ENCODE measurements at regions not wholly inside any gene's neighbourhood (a gene's known extent, or its start where the extent isn't known, plus 50 kb on each side); places are given as distances from the start of the nearest gene placed in this dataset.

DNA sequence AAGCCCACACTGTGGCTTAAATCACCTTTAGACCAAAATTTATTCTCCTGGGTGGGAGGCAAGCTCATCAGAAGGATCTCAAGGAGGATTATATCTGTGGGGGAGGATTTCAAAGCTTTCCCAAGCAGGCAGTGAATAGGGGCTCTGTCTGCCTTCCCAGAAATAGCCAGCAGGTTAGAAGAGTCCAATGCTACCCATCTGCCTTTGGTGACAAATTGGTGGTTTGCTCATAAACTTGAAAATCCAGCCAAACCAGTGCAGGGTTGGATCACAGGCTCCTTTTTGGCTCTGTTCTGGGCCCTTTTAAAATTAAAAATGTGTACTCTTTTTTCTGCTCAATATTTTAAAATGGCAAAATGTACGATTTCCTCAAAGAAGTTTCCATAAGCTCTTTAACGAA is 118.9 kb upstream of the ZC3H11B start:
- no peak for DNase-seq (ENCODE audit: low read depth)
- TF ChIP-seq, protein P1, sequence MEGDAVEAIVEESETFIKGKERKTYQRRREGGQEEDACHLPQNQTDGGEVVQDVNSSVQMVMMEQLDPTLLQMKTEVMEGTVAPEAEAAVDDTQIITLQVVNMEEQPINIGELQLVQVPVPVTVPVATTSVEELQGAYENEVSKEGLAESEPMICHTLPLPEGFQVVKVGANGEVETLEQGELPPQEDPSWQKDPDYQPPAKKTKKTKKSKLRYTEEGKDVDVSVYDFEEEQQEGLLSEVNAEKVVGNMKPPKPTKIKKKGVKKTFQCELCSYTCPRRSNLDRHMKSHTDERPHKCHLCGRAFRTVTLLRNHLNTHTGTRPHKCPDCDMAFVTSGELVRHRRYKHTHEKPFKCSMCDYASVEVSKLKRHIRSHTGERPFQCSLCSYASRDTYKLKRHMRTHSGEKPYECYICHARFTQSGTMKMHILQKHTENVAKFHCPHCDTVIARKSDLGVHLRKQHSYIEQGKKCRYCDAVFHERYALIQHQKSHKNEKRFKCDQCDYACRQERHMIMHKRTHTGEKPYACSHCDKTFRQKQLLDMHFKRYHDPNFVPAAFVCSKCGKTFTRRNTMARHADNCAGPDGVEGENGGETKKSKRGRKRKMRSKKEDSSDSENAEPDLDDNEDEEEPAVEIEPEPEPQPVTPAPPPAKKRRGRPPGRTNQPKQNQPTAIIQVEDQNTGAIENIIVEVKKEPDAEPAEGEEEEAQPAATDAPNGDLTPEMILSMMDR (IDR thresholded peaks at IDR 0.05; ENCODE audit: insufficient read depth, low read depth, low read length), result no peak
- H3K4me3 ChIP-seq (ENCODE audit: low read depth, low read length), result no peak overlapping the region

DNA sequence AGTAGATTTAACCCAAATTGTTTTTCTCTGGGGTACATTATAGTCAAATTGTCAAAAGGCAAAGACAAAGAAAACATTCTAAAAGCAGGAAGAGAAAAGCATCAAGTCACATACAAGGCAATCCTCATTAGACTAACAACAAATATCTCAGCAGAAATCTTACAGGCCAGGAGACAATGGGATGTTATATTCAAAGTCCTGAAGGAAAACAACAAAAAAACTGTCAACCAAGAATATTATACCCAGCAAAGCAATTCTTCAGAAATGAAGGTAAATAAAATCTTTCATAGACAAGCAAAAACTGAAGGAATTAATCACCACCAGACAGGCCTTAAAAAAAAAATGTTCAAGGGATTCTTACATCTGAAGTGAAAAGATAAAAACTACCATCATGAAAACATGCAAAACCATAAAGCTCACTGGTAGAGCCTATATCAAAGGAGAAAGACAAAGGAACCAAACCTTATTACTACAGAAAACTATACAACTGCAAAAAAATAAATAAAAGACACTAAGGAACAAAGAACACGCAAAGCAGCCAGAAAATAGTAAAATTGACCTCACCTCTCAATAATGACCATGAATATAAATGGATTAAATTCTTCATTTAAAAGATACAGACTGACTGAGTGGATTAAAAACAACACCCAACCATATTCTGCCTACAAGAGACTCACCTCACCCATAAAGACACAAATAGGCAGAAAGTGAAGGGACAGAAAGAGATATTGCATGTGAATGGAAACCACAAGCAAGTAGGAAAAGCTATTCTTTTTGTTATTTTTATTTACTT is 113.8 kb upstream of the ZC3H11B start:
- no peak overlapping the region for H3K4me3 ChIP-seq (ENCODE audit: low read depth, low read length)
- TF ChIP-seq, protein P1 (IDR thresholded peaks at IDR 0.05; ENCODE audit: insufficient read depth, low read depth, low read length), result no peak
- no peak for DNase-seq (ENCODE audit: low read depth)

DNA sequence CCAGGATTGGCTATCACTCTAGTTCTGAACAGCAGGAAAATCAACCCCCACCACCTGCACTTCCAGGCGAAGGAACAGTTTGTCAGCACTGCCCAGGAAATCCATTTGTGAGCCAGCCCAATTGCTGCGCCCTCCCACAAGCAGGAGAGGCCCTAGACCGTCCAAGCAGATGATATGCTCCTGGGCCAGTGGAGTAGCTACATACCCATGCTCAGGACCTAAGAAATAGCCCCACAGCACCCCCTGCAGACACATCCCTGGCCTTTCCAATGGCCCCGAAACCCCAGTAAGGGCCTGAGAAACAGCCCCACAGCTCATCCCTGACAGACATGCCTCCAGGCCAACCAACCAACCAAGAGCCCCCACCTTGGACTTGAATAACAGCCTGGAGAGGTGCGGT is 111.5 kb upstream of the ZC3H11B start:
- TF ChIP-seq, protein P1 (IDR thresholded peaks at IDR 0.05; ENCODE audit: insufficient read depth, low read depth, low read length), result no peak
- H3K4me3 ChIP-seq (ENCODE audit: low read depth, low read length), result no peak overlapping the region
- DNase-seq (ENCODE audit: low read depth), result no peak

DNA sequence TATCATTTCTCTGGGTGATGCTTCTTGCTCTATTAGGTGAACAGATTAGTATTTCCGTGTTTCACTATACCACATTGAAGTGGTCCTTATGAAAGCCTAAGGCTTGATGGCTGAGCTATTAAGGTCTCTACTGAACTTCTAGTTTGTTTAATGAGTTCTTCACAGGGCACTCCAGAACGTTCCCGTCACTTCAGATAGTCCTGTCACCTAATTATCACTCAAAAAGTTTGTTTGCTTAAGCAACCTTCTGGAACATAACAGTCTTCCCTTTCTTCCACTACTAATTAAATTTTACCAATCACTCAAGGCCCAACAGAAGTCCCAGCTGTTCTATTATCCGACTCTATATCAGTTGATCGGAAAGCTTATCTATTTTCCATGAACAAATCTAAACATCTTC is 104.6 kb upstream of the ZC3H11B start:
- TF ChIP-seq, protein P1 (IDR thresholded peaks at IDR 0.05; ENCODE audit: insufficient read depth, low read depth, low read length), result no peak
- no peak overlapping the region for H3K4me3 ChIP-seq (ENCODE audit: low read depth, low read length)
- no peak for DNase-seq (ENCODE audit: low read depth)

DNA sequence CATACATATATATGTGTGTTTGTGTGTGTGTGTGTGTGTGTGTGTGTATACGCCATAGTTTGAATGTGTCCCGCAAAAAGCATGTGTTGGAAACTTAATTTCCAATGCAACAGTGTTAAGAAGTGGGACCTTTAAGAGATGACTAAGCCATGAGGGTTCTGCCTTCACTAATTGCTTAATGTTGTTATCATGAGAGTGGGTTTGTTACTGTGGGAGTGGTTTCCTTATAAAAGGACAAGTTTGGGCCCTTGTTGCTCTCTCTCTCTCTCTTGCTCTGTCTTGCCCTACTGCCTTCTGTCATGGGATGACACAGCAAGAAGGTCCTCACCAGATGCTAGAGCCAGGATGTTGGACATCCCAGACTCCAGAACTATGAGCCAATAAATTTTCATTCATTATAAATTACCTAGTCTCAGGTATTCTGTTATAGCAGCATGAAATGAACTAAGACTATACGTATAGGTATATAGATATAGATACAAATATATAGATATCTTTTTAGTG is 103.8 kb upstream of the ZC3H11B start:
- TF ChIP-seq, protein P1 (IDR thresholded peaks at IDR 0.05; ENCODE audit: insufficient read depth, low read depth, low read length), result no peak
- H3K4me3 ChIP-seq (ENCODE audit: low read depth, low read length), result no peak overlapping the region
- DNase-seq (ENCODE audit: low read depth), result no peak

DNA sequence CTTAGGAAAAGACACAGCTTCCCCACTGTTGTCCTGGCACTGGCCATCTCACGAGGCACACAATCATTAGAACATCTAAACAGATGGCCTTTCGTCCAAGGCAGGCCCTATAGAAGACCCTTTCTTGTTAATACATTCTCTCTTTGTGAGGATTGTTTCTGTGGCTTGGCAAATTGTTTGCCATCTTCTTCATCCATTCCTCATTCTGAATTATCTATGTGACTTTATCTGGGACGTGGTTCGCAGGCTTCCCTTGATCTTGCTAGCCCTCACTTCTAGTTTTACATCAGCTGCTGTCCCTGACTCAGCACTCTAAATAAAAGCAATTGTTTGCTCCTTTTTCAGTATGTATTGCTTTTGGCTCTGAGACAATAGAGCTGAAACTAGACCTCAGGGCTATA is 101.1 kb upstream of the ZC3H11B start:
- no peak overlapping the region for H3K4me3 ChIP-seq (ENCODE audit: low read depth, low read length)
- TF ChIP-seq, protein P1 (IDR thresholded peaks at IDR 0.05; ENCODE audit: insufficient read depth, low read depth, low read length), result no peak
- no peak for DNase-seq (ENCODE audit: low read depth)

Data from fibroblast of villous mesenchyme (primary cell).